Hepatocyte (in vitro differentiated cells): ENCODE measurements at regions not wholly inside any gene's neighbourhood (a gene's known extent, or its start where the extent isn't known, plus 50 kb on each side); places are given as distances from the start of the nearest gene placed in this dataset.

Source experiments
- CTCF ChIP-seq: fragments of 200-600 bp; sonication (generic); IDR thresholded peaks from 2 replicates; pipeline ENCODE4 v1.5.1; 2016; ENCODE audit warnings: antibody characterized with exemption, mild to moderate bottlenecking; ENCODE audit not compliant: poor library complexity
- EZH2 ChIP-seq: fragments of 200-600 bp; sonication (generic); IDR thresholded peaks from 2 replicates; pipeline ENCODE4 v1.6.1; 2016; ENCODE audit warnings: antibody characterized with exemption, mild to moderate bottlenecking, borderline replicate concordance
- EZH2phosphoT487 ChIP-seq: fragments of 200-600 bp; sonication (generic); IDR thresholded peaks from one replicate; pipeline ENCODE4 v1.6.1; 2018; ENCODE audit warnings: antibody characterized with exemption, mild to moderate bottlenecking, low read depth, moderate library complexity; ENCODE audit not compliant: unreplicated experiment, severe bottlenecking

GRCh38 chr5:34570721-34571676 lies 85.1 kb upstream of the RAI14 start:
- no peak for TF ChIP-seq EZH2
- TF ChIP-seq CTCF = no peak
- TF ChIP-seq EZH2phosphoT487 = no peak
